22Rv1 (cell line): ENCODE measurements at regions not wholly inside any gene's neighbourhood (a gene's known extent, or its start where the extent isn't known, plus 50 kb on each side); places are given as distances from the start of the nearest gene placed in this dataset.

Source experiments
- ZFX ChIP-seq: fragments of 450-650 bp; IDR thresholded peaks from 2 replicates; pipeline ENCODE4 v1.6.1; 2017; ENCODE audit warnings: antibody characterized with exemption, borderline replicate concordance
- TF ChIP-seq, protein P1 (sequence below): fragments of 450-650 bp; IDR thresholded peaks from 2 replicates; pipeline ENCODE4 v1.5.1; 2017; ENCODE audit warnings: mild to moderate bottlenecking

DNA sequence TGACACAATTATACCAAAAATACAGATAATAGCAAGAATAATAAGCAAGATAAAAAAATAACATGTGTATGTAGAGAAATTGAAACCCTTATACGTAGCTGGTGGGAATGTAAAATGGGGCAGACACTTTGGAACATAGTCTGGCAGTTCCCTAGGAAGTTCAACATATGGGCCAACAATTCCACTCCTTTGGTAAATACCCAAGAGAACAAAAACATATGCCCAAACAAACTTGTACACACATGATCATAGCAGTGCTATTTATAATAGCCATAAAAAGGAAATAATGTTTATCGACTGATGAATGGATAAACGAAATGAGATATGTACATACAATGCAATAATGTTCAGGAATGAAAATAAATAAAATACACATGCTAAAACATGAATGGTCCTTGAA lies 462.4 kb upstream of the SORCS1 start:
- TF ChIP-seq, protein P1, sequence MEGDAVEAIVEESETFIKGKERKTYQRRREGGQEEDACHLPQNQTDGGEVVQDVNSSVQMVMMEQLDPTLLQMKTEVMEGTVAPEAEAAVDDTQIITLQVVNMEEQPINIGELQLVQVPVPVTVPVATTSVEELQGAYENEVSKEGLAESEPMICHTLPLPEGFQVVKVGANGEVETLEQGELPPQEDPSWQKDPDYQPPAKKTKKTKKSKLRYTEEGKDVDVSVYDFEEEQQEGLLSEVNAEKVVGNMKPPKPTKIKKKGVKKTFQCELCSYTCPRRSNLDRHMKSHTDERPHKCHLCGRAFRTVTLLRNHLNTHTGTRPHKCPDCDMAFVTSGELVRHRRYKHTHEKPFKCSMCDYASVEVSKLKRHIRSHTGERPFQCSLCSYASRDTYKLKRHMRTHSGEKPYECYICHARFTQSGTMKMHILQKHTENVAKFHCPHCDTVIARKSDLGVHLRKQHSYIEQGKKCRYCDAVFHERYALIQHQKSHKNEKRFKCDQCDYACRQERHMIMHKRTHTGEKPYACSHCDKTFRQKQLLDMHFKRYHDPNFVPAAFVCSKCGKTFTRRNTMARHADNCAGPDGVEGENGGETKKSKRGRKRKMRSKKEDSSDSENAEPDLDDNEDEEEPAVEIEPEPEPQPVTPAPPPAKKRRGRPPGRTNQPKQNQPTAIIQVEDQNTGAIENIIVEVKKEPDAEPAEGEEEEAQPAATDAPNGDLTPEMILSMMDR: no peak
- no peak for TF ChIP-seq ZFX
